Ovary (tissue), 7 donors: ENCODE measurements at regions not wholly inside any gene's neighbourhood (a gene's known extent, or its start where the extent isn't known, plus 50 kb on each side); places are given as distances from the start of the nearest gene placed in this dataset.
"Not testable (repeated sequence)": the region's sequence is repeated elsewhere in the genome, so short reads cannot be mapped to it uniquely, and the experiment has no call there.

Source experiments
- DNase-seq, 5 donors: peaks; one replicate each; pipeline ENCODE4 v3.0.0-alpha.2; 2019 to 2020
- H3K27ac ChIP-seq, 2 donors: fragments of 200-600 bp; one replicate each; pipeline versions ENCODE4 v1.5.1 to v1.8.0; 2019 to 2022
- H3K27me3 ChIP-seq: fragments of 200-600 bp; one replicate; pipeline ENCODE4 v1.8.0; 2022
- H3K36me3 ChIP-seq: fragments of 200-600 bp; sonication (generic); one replicate; pipeline ENCODE4 v1.5.1; 2019
- H3K4me1 ChIP-seq: one replicate; pipeline ENCODE4 v1.8.1; 2013; ENCODE audit warnings: mild to moderate bottlenecking, moderate library complexity; ENCODE audit not compliant: insufficient read depth
- H3K4me3 ChIP-seq: fragments of 200-600 bp; sonication (generic); one replicate; pipeline ENCODE4 v1.5.1; 2017
- H3K9me3 ChIP-seq, 2 donors: fragments of 200-600 bp in 1 of 2; sonication (generic) in 1 of 2; one replicate each; pipeline versions ENCODE4 v1.5.1 to v1.8.1; 2013 to 2019; ENCODE audit warnings: mild to moderate bottlenecking in 1 of 2, moderate library complexity in 1 of 2
- CTCF ChIP-seq, 3 donors: fragments of 450-650 bp in 2 of 3; fragments of 200-600 bp in 1 of 3; IDR thresholded peaks; one replicate each; pipeline versions ENCODE4 v1.5.1 to v1.8.0; 2016 to 2022; ENCODE audit warnings: antibody characterized with exemption in 3 of 3, mild to moderate bottlenecking in 1 of 3
- EP300 ChIP-seq: sonication (generic); formaldehyde crosslinking; IDR thresholded peaks from one replicate; pipeline ENCODE4 v1.6.1; 2017; ENCODE audit warnings: antibody characterized with exemption
- POLR2A ChIP-seq: fragments of 450-650 bp; IDR thresholded peaks from one replicate; pipeline ENCODE4 v1.6.1; 2017; ENCODE audit warnings: antibody characterized with exemption, mild to moderate bottlenecking, moderate library complexity
- WGBS, 3 donors: extraction: QIAGEN DNeasy Blood & Tissue Kit in 1 of 3; methylation state at CpG; one replicate each; pipeline versions ENCODE4 v1.1.5 to v1.1.7; 2013 to 2017; 5-methylcytosine and 5-hydroxymethylcytosine counted together
- intact Hi-C, 4 donors: fragments of 100-400 bp; cut with DNase I; formaldehyde crosslinking; loops; one replicate each; pipeline versions ENCODE4 v1.11.0 to v1.15.1; 2022 to 2023
- donor health status: DM: no; HTN: no; CAD: no; lungs with moderate emphysema.
- donor health status: DM: no; HTN: no; CAD: no.
- donor health status: Bipolar disorder and iron deficiency.
- donor health status: DM: no; HTN: no; CAD: no.
- donor health status: DM: yes; HTN: yes; CAD: no.

- Histone ChIP-seq H3K27ac (no peak overlapping the region), H3K9me3 (no peaks in the 10 kb centered on the region), H3K36me3 (no peaks in the 10 kb centered on the region), H3K27me3 (no peaks in the 10 kb centered on the region), H3K4me3 (no peak overlapping the region), H3K4me1 (no peaks in the 10 kb centered on the region)
- TF ChIP-seq CTCF (IDR thresholded peaks at IDR 0.05) (no peak), POLR2A (no peak), EP300 (no peak)
- intact Hi-C loops = no loop called here
- DNase-seq = no peak
- WGBS, 3 donors = 88 to 95% (median 94%) methylated on average over 1 of the region's 1 CpG
These were observed 186.7 kb upstream of the SSTR4 start for GRCh38 chr20:22848364-22848763.

GRCh38 chr20:22851679-22852346, 183.3 kb upstream of the SSTR4 start:
- DNase-seq, H3K4me1 ChIP-seq, H3K4me3 ChIP-seq, H3K9me3 ChIP-seq, H3K27me3 ChIP-seq, H3K36me3 ChIP-seq, H3K27ac ChIP-seq, intact Hi-C loops: not testable (repeated sequence)
- WGBS, 3 donors = 18 to 25% (median 21%) methylated on average over 3 of the region's 3 CpGs

- TF ChIP-seq EP300 (no peak), CTCF (IDR thresholded peaks at IDR 0.05) (no peak), POLR2A (no peak)
- Histone ChIP-seq H3K4me3 (no peak overlapping the region), H3K27me3 (no peaks in the 10 kb centered on the region), H3K9me3 (no peaks in the 10 kb centered on the region), H3K27ac (no peak overlapping the region), H3K36me3 (no peaks in the 10 kb centered on the region), H3K4me1 (no peaks in the 10 kb centered on the region)
- intact Hi-C loops = no loop called here
- WGBS, 3 donors = 86 to 90% (median 88%) methylated on average over 11 of the region's 11 CpGs
- no peak for DNase-seq
These were observed 173.7 kb upstream of the SSTR4 start for GRCh38 chr20:22861231-22861980.

- peak in 1 of 5 donors; percentile 30 for DNase-seq
- Histone ChIP-seq H3K27ac (no peak overlapping the region), H3K36me3 (no peaks in the 10 kb centered on the region), H3K9me3 (no peaks in the 10 kb centered on the region), H3K27me3 (no peaks in the 10 kb centered on the region), H3K4me1 (no peaks in the 10 kb centered on the region), H3K4me3 (no peak overlapping the region)
- intact Hi-C loops = no loop called here
- no peak for TF ChIP-seq EP300
- TF ChIP-seq POLR2A = no peak
- TF ChIP-seq CTCF (IDR thresholded peaks at IDR 0.05) = no peak
- WGBS, 3 donors = 86 to 88% (median 86%) methylated on average over 10 of the region's 10 CpGs
These were observed 173.1 kb upstream of the SSTR4 start for GRCh38 chr20:22861990-22862389.

- WGBS, 3 donors = 80 to 88% (median 84%) methylated on average over 11 of the region's 11 CpGs
These were observed 172.4 kb upstream of the SSTR4 start for GRCh38 chr20:22862671-22863230.

More at GRCh38 chr20:22862671-22863230, 172.4 kb upstream of the SSTR4 start:
- Histone ChIP-seq H3K4me1 (no peaks in the 10 kb centered on the region), H3K36me3 (no peaks in the 10 kb centered on the region), H3K9me3 (no peaks in the 10 kb centered on the region), H3K4me3 (no peak overlapping the region), H3K27ac (no peak overlapping the region), H3K27me3 (no peaks in the 10 kb centered on the region)
- no peak for DNase-seq
- intact Hi-C loops = no loop called here
- no peak for TF ChIP-seq CTCF (IDR thresholded peaks at IDR 0.05)
- TF ChIP-seq EP300 = no peak
- no peak for TF ChIP-seq POLR2A
